GM12874 (cell line): ENCODE measurements at regions not wholly inside any gene's neighbourhood (a gene's known extent, or its start where the extent isn't known, plus 50 kb on each side); places are given as distances from the start of the nearest gene placed in this dataset.

ENCODE experiments used
- TF ChIP-seq, protein P1 (sequence below): IDR thresholded peaks from 2 replicates; pipeline ENCODE4 v1.5.1; 2011; ENCODE audit warnings: low read depth, mild to moderate bottlenecking, control low read depth, low read length, moderate library complexity; ENCODE audit not compliant: insufficient read depth

DNA sequence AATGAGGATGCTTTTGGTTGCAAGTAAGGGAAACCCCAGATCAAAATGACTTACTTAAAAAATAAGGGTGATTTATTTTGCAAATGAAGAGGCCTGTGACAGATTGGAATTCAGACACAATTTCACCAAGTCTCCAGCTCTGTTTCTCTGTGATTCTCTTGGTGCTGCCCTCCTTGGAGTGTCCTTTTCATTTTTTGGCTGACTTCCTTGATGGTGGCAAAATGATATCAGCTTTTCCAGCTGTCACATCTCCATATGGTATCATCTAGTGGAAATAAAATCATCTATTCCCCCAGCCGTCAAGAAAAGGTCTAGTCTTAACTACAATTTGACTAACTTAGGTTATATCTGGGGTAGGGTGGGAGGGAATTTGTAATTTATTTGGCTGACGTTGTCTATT is 68.5 kb upstream of the SLC25A26 start:
- TF ChIP-seq, protein P1, sequence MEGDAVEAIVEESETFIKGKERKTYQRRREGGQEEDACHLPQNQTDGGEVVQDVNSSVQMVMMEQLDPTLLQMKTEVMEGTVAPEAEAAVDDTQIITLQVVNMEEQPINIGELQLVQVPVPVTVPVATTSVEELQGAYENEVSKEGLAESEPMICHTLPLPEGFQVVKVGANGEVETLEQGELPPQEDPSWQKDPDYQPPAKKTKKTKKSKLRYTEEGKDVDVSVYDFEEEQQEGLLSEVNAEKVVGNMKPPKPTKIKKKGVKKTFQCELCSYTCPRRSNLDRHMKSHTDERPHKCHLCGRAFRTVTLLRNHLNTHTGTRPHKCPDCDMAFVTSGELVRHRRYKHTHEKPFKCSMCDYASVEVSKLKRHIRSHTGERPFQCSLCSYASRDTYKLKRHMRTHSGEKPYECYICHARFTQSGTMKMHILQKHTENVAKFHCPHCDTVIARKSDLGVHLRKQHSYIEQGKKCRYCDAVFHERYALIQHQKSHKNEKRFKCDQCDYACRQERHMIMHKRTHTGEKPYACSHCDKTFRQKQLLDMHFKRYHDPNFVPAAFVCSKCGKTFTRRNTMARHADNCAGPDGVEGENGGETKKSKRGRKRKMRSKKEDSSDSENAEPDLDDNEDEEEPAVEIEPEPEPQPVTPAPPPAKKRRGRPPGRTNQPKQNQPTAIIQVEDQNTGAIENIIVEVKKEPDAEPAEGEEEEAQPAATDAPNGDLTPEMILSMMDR = no peak

DNA sequence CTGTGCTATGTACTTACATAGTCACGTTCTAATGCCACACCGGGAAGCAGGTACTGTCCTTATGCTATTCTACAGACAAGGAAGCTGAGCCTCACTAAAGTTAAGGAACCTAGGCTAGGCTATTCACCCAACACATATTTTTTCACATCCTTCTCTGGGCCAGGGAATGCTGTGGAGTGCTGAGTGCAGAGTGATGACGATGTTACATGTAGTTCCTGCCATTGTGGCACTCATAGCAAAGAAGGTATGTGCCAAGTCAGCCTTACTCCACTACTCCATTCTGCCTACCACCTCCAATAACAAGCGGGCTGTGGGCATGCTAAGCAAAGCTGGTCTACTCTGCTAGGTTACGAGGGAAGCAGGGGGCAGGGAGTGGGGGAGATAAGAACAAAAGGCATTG is 69.8 kb upstream of the SLC25A26 start:
- TF ChIP-seq, protein P1 = no peak

DNA sequence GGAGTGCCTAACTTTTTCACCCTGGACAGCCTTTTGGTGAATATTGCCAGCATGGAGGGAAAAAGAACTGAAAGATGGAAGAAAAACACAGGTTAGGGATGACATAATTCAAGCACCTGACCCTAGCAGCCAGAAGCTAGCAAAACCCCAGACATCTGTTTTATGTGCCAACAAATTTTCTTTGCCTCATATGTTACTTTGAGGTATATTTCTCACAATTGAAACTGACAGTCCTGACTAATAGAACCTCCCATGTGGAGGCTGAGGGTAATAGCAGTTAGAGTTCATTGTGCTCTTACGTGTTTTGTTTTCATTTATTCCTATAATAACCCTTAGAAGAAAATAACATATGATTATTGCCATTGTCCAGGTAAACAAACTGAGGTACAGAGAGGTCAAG is 71.5 kb upstream of the SLC25A26 start:
- TF ChIP-seq, protein P1 = no peak

DNA sequence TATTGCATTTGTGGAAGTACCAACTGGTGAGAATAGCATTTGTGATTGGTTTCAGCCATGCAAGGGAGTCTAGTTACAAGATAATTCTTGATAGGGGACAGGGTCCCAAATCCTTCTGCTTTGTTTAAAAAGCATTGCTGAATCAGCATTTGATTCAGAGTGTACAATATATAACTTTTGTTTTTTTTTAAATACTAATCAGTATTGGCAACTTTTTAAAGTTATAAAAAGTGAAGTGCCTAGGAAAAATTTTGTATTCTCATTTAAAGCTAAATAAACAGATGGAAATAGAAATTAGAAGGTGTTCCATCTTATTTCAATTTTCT is 75.4 kb upstream of the SLC25A26 start:
- TF ChIP-seq, protein P1 = no peak

DNA sequence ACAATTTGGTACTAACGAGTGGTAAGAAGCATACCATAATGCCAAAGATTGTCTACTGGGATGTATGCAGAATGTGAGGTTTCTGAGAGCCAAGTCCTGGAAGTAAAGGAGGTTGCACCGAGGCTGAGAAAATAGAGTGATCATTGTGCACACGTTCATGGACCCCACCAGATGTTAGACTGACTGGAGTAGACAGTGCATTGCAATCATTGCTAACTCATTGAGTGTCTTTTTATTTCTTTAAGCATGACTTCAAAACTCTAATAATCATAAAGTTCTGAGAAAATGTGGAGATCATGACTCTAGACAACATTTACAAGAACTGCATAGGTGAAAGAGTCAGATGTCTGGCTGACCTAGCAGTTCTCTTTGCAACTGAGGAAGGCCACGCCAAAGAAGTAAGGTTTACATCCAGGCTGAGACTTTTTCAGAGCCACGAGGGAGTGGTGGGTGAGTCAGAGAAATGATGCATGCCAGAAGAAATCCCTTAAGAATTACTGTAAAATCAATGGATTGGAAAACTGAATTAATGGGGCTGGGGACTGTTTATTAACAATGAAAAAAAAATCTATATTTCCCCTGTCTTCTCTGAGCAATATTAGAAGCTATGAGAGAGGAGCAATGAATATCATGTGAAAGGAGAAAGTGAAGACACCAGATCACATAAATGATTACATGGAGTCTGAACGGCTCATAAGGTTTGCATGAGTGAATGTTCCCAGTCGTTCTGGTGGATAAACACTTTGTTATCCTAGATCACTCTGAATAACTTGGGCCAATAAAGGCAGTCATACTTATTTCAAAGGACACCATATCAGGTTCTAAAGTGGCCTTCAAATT is 76.0 kb upstream of the SLC25A26 start:
- TF ChIP-seq, protein P1 = no peak

DNA sequence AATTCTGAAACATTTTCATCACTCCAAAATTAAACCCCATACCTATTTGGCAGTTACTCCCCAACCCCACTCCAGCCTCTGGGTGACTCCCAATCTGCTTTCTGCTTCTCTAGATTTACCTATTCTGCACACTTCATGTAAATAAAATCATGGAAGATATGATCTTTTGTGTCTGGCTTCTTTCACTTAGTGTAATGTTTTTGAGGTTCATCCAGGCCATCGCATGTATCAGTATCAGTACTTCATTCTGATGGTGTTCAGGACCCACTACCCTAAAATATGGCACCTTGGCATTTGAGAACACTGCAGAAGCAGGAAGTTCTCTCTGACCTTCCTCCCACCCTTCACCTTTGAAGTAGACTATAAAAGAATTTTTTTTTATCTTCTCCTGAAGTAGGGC is 78.7 kb upstream of the SLC25A26 start:
- TF ChIP-seq, protein P1 = no peak

DNA sequence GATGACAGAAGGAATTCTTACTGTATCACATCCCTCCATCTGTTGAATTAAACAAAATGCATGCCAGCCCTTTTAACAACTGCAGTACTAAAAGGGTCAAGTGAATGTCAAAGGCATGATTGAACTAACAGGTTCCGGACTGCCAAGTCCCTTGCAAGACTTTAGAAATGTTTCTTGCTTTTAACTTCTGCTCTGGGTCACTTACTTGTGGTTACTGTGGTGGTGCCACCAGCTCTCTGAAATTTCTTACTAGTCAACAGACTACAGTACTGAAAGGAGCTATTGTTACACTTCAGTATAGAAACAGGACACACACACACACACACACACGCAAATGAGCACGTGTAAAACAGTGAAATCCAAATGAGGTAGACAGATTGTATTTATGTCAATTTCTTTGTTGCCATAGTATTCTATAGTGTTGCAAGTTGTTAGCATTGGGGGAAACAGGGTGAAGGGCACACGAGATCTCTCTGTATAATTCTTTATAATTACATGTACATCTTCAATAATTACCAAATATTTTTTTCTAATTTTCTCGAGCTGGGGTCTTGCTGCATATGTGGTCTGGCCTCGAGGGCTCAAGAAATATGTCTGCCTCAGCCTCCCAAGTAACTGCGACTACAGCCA is 79.9 kb upstream of the SLC25A26 start:
- TF ChIP-seq, protein P1 = no peak
